GM23338 (cell line): ENCODE measurements at regions not wholly inside any gene's neighbourhood (a gene's known extent, or its start where the extent isn't known, plus 50 kb on each side); places are given as distances from the start of the nearest gene placed in this dataset.

Experiments
- CREB1 ChIP-seq: fragments of 250-450 bp; sonication (Bioruptor Pico); IDR thresholded peaks from 2 replicates; pipeline ENCODE4 v1.5.0; 2020; ENCODE audit warnings: low read depth, mild to moderate bottlenecking, moderate library complexity
- CTCF ChIP-seq, 2 experiments: fragments of 200-600 bp in 1 of 2; sonication (generic) in 1 of 2; conservative IDR thresholded peaks; 2 replicates each; pipeline versions ENCODE4 v1.5.1 to v1.6.1; 2016 to 2017; ENCODE audit warnings: antibody characterized with exemption in 2 of 2, low read depth in 2 of 2, mild to moderate bottlenecking in 2 of 2, moderate library complexity in 1 of 2
- ETS1 ChIP-seq: IDR thresholded peaks from 2 replicates; pipeline ENCODE4 v1.6.1; 2016; ENCODE audit warnings: antibody characterized with exemption
- EZH2 ChIP-seq: fragments of 200-600 bp; sonication (generic); IDR thresholded peaks from one replicate; pipeline ENCODE4 v1.8.0; 2017; ENCODE audit warnings: antibody characterized with exemption, mild to moderate bottlenecking, low read depth; ENCODE audit not compliant: unreplicated experiment
- EZH2phosphoT487 ChIP-seq: fragments of 200-600 bp; sonication (generic); IDR thresholded peaks from one replicate; pipeline ENCODE4 v1.8.1; 2018; ENCODE audit warnings: antibody characterized with exemption; ENCODE audit not compliant: unreplicated experiment
- JUNB ChIP-seq: IDR thresholded peaks from one replicate; pipeline ENCODE4 v1.6.1; 2016; ENCODE audit warnings: antibody characterized with exemption; ENCODE audit not compliant: unreplicated experiment
- NANOG ChIP-seq: IDR thresholded peaks from 2 replicates; pipeline ENCODE4 v1.6.1; 2016; ENCODE audit warnings: antibody characterized with exemption, borderline replicate concordance
- POLR2AphosphoS5 ChIP-seq: IDR thresholded peaks from 2 replicates; pipeline ENCODE4 v1.6.1; 2016; ENCODE audit warnings: antibody characterized with exemption, low read depth
- REST ChIP-seq: IDR thresholded peaks from one replicate; pipeline ENCODE4 v1.6.1; 2018; ENCODE audit warnings: antibody characterized with exemption; ENCODE audit not compliant: unreplicated experiment
- STAT1 ChIP-seq: IDR thresholded peaks from one replicate; pipeline ENCODE4 v1.6.1; 2016; ENCODE audit warnings: antibody characterized with exemption; ENCODE audit not compliant: unreplicated experiment
- ZNF114 ChIP-seq: fragments of 250-450 bp; sonication (Bioruptor Pico); IDR thresholded peaks from 2 replicates; pipeline ENCODE4 v1.5.0; 2020; ENCODE audit warnings: mild to moderate bottlenecking, moderate library complexity
- ZNF331 ChIP-seq: fragments of 250-450 bp; sonication (Bioruptor Pico); IDR thresholded peaks from 2 replicates; pipeline ENCODE4 v1.5.0; 2020; ENCODE audit warnings: low read depth, mild to moderate bottlenecking, moderate library complexity

- TF ChIP-seq EZH2 (no peak), JUNB (no peak), CTCF (conservative IDR thresholded peaks at IDR 0.05; ENCODE audit: low read depth in 2 of 2) (no peak), POLR2AphosphoS5 (no peak), REST (no peak), EZH2phosphoT487 (no peak), STAT1 (no peak), ETS1 (no peak), NANOG (no peak), CREB1 (CRISPR knock-in tag) (no peak), ZNF114 (CRISPR knock-in tag) (no peak), ZNF331 (CRISPR knock-in tag) (no peak)
Observed at GRCh38 chr2:198945496-198945895, 512.2 kb downstream of the SATB2 start.
